Panc1 (cell line): ENCODE measurements at regions not wholly inside any gene's neighbourhood (a gene's known extent, or its start where the extent isn't known, plus 50 kb on each side); places are given as distances from the start of the nearest gene placed in this dataset.

Experiments used
- ATAC-seq: fragments of 200-7000 bp; cut with Tn5 transposase; 2 replicates; pipeline ENCODE4 v1.9.1; 2020; ENCODE audit warnings: mild to moderate bottlenecking, moderate library complexity
- BruUV-seq: library from RNA; stranded (reverse); fragments of 400-500 nt; replicated peaks from 2 replicates; lab custom pipeline; 2021; lab: Mats Ljungman, UMichigan
- CTCF ChIA-PET: fragments of 300-600 bp; sonication (Branson Sonifier 250); formaldehyde crosslinking; loops from one replicate; lab custom pipeline; 2022; ENCODE audit warnings: antibody characterized with exemption; lab: Charles Lee
- POLR2A ChIA-PET: fragments of 300-600 bp; sonication (Branson Sonifier 250); formaldehyde crosslinking; loops from one replicate; lab custom pipeline; 2022; ENCODE audit warnings: antibody characterized with exemption; lab: Charles Lee
- DNase-seq: peaks from one replicate; pipeline ENCODE4 v3.0.0-alpha.2; 2010; ENCODE audit warnings: low read depth, low spot score
- H3K27ac ChIP-seq: 2 replicates; pipeline ENCODE4 v1.5.1; 2011; ENCODE audit warnings: mild to moderate bottlenecking, low read length, inconsistent platforms
- H3K27me3 ChIP-seq: fragments of 200-500 bp; sonication (Bioruptor generic); 2 replicates; pipeline ENCODE4 v1.6.0; 2014; ENCODE audit warnings: low read length, inconsistent platforms; ENCODE audit not compliant: control insufficient read depth, insufficient read depth
- H3K36me3 ChIP-seq: fragments of 200-500 bp; sonication (Bioruptor generic); 2 replicates; pipeline ENCODE4 v1.5.1; 2014; ENCODE audit warnings: inconsistent platforms, mild to moderate bottlenecking, low read length, moderate library complexity; ENCODE audit not compliant: control insufficient read depth, insufficient read depth
- H3K4me1 ChIP-seq: 2 replicates; pipeline ENCODE4 v1.5.1; 2011; ENCODE audit warnings: inconsistent platforms, mild to moderate bottlenecking, low read length, moderate library complexity; ENCODE audit not compliant: control insufficient read depth, insufficient read depth
- H3K4me3 ChIP-seq, 2 experiments: 2 replicates each; pipeline ENCODE4 v1.5.1; 2011 to 2012; ENCODE audit warnings: low read depth in 2 of 2, low read length in 2 of 2, mild to moderate bottlenecking in 2 of 2, inconsistent platforms in 1 of 2, moderate library complexity in 1 of 2
- H3K9me3 ChIP-seq: fragments of 200-500 bp; sonication (Bioruptor generic); 2 replicates; pipeline ENCODE4 v1.5.1; 2014; ENCODE audit warnings: low read depth, mild to moderate bottlenecking, inconsistent platforms, low read length, moderate library complexity; ENCODE audit not compliant: control insufficient read depth, insufficient read depth
- CTCF ChIP-seq: fragments of 450-650 bp; IDR thresholded peaks from 2 replicates; pipeline ENCODE4 v1.5.1; 2017; ENCODE audit warnings: mild to moderate bottlenecking
- POLR2AphosphoS5 ChIP-seq: IDR thresholded peaks from 2 replicates; pipeline ENCODE4 v1.6.1; 2012; ENCODE audit warnings: mild to moderate bottlenecking, low read depth, low read length, moderate library complexity
- SIN3A ChIP-seq: IDR thresholded peaks from 2 replicates; pipeline ENCODE4 v1.6.1; 2012; ENCODE audit warnings: low read depth, mild to moderate bottlenecking, low read length, moderate library complexity, borderline replicate concordance; ENCODE audit not compliant: insufficient read depth
- TCF7L2 ChIP-seq: IDR thresholded peaks from 2 replicates; pipeline ENCODE4 v1.6.1; 2011; ENCODE audit warnings: mild to moderate bottlenecking, low read depth, low read length, inconsistent platforms
- in situ Hi-C: cut with HindIII; loops from 2 replicates; pipeline ENCODE4 v1.10.0; 2016; ENCODE audit warnings: low sequenced_read_pairs, low pct_unique_long_range_greater_than_20kb
- intact Hi-C: fragments of 100-400 bp; cut with micrococcal nuclease; formaldehyde crosslinking; loops from one replicate; pipeline ENCODE4 v1.10.0; 2022; ENCODE audit not compliant: unreplicated experiment
- TF ChIP-seq, protein P1 (sequence below), 2 experiments: IDR thresholded peaks; 2 replicates each; pipeline ENCODE4 v1.6.1; 2011 to 2012; ENCODE audit warnings: low read depth in 2 of 2, control low read depth in 1 of 2, low read length in 1 of 2, mild to moderate bottlenecking in 1 of 2, moderate library complexity in 1 of 2; ENCODE audit not compliant: insufficient read depth in 1 of 2

DNA sequence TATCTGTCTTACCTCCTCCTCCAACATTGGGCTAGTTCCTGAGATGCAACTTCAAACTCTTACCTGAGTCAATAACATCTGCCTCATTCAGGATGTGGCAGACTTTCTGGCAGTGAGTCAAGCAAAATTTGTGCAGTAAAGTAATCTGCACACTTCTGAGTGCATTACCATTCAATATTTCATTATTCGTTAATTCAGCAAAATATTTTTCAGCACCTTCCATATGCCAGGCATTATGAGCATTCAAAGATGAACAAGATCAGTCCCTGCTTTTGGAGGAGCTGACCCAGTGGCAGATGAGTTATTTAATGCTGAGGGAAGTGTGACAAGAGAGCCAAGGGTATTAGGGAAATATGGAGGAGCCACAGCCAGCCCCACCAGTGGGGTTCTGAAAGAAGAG, 339.7 kb downstream of the LNPK start:
- ATAC-seq = no peak

DNA sequence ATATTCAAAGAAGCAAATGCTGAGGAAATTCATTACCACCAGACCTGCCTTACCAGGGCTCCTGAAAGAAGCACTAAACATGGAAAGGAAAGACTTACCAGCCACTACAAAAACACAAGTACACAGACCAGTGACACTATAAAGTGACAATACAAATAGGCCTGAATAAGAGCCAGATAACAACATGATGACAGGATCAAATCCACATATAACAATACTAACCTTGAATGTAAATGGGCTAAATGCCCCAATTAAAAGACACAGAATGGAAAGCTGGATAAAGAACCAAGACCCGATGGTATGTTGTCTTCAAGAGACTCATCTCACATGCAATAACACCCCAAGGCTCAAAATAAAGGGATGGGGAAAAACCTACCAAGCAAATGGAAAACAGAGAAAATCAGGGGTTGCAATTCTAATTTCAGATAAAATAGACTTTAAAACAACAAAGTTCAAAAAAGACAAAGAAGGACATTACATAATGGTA, 353.4 kb downstream of the LNPK start:
- no peak for DNase-seq
- ChIA-PET CTCF (no interaction called here), POLR2A (no interaction called here)
- in situ Hi-C loops (no loop called here), intact Hi-C loops (no loop called here)
- BruUV-seq = no TSS peak
- Histone ChIP-seq H3K9me3 (no peaks in the 10 kb centered on the region), H3K27me3 (no peaks in the 10 kb centered on the region), H3K4me3 (no peak overlapping the region), H3K36me3 (no peaks in the 10 kb centered on the region), H3K4me1 (no peaks in the 10 kb centered on the region), H3K27ac (no peak overlapping the region)
- no peak for ATAC-seq
- no peak for TF ChIP-seq CTCF
- TF ChIP-seq, protein P1, sequence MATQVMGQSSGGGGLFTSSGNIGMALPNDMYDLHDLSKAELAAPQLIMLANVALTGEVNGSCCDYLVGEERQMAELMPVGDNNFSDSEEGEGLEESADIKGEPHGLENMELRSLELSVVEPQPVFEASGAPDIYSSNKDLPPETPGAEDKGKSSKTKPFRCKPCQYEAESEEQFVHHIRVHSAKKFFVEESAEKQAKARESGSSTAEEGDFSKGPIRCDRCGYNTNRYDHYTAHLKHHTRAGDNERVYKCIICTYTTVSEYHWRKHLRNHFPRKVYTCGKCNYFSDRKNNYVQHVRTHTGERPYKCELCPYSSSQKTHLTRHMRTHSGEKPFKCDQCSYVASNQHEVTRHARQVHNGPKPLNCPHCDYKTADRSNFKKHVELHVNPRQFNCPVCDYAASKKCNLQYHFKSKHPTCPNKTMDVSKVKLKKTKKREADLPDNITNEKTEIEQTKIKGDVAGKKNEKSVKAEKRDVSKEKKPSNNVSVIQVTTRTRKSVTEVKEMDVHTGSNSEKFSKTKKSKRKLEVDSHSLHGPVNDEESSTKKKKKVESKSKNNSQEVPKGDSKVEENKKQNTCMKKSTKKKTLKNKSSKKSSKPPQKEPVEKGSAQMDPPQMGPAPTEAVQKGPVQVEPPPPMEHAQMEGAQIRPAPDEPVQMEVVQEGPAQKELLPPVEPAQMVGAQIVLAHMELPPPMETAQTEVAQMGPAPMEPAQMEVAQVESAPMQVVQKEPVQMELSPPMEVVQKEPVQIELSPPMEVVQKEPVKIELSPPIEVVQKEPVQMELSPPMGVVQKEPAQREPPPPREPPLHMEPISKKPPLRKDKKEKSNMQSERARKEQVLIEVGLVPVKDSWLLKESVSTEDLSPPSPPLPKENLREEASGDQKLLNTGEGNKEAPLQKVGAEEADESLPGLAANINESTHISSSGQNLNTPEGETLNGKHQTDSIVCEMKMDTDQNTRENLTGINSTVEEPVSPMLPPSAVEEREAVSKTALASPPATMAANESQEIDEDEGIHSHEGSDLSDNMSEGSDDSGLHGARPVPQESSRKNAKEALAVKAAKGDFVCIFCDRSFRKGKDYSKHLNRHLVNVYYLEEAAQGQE (IDR thresholded peaks at IDR 0.05; ENCODE audit: insufficient read depth in 1 of 2, low read depth in 2 of 2, low read length in 1 of 2) = no peak
- no peak for TF ChIP-seq TCF7L2
- TF ChIP-seq SIN3A = no peak
- no peak for TF ChIP-seq POLR2AphosphoS5

More for the DNA sequence above, 339.7 kb downstream of the LNPK start:
- ChIA-PET CTCF (no interaction called here), POLR2A (no interaction called here)
- in situ Hi-C loops (no loop called here), intact Hi-C loops (no loop called here)
- Histone ChIP-seq H3K9me3 (no peaks in the 10 kb centered on the region), H3K27ac (no peak overlapping the region), H3K27me3 (no peaks in the 10 kb centered on the region; the same call in 1 of the 2 replicates), H3K4me3 (no peak overlapping the region), H3K4me1 (no peaks in the 10 kb centered on the region), H3K36me3 (no peaks in the 10 kb centered on the region)
- no peak for TF ChIP-seq SIN3A
- TF ChIP-seq, protein P1 (IDR thresholded peaks at IDR 0.05; ENCODE audit: insufficient read depth in 1 of 2, low read depth in 2 of 2, low read length in 1 of 2) = no peak
- TF ChIP-seq TCF7L2 = no peak
- TF ChIP-seq CTCF = no peak
- no peak for TF ChIP-seq POLR2AphosphoS5
- DNase-seq = no peak
- BruUV-seq = no TSS peak
